Psoas muscle (tissue), 7 donors: ENCODE measurements at regions not wholly inside any gene's neighbourhood (a gene's known extent, or its start where the extent isn't known, plus 50 kb on each side); places are given as distances from the start of the nearest gene placed in this dataset.

Experiments
- ATAC-seq, 4 donors: fragments of 200-7000 bp; cut with Tn5 transposase; one replicate each; pipeline ENCODE4 v1.9.1; 2020; ENCODE audit warnings: moderate library complexity in 3 of 4, mild to moderate bottlenecking in 2 of 4
- DNase-seq, 2 donors: peaks; one replicate each; pipeline ENCODE4 v3.0.0-alpha.2; 2020
- H3K27ac ChIP-seq: fragments of 200-600 bp; one replicate; pipeline ENCODE4 v1.8.0; 2022
- H3K27me3 ChIP-seq, 3 donors: fragments of 200-600 bp in 1 of 3; one replicate each; pipeline versions ENCODE4 v1.6.1 to v1.8.0; 2013 to 2022; ENCODE audit warnings: low read length in 2 of 3, mild to moderate bottlenecking in 2 of 3, moderate library complexity in 1 of 3; ENCODE audit not compliant: insufficient read depth in 3 of 3
- H3K36me3 ChIP-seq, 2 donors: fragments of 200-600 bp in 1 of 2; one replicate each; pipeline versions ENCODE4 v1.6.1 to v1.8.0; 2013 to 2022; ENCODE audit warnings: low read depth in 1 of 2, mild to moderate bottlenecking in 1 of 2, moderate library complexity in 1 of 2; ENCODE audit not compliant: insufficient read depth in 1 of 2
- H3K4me1 ChIP-seq: fragments of 200-600 bp; one replicate; pipeline ENCODE4 v1.8.0; 2022
- H3K4me3 ChIP-seq: fragments of 200-600 bp; one replicate; pipeline ENCODE4 v1.8.0; 2022; ENCODE audit warnings: mild to moderate bottlenecking
- H3K9me3 ChIP-seq: fragments of 200-600 bp; one replicate; pipeline ENCODE4 v1.8.0; 2022
- CTCF ChIP-seq: fragments of 200-600 bp; IDR thresholded peaks from one replicate; pipeline ENCODE4 v1.8.0; 2022; ENCODE audit warnings: antibody characterized with exemption
- WGBS, 3 donors: extraction: QIAGEN DNeasy Blood & Tissue Kit; methylation state at CpG; one replicate each; pipeline versions ENCODE4 v1.1.6 to v1.1.7; 2013; 5-methylcytosine and 5-hydroxymethylcytosine counted together
- intact Hi-C, 2 donors: fragments of 100-400 bp; cut with DNase I; formaldehyde crosslinking; loops; one replicate each; pipeline versions ENCODE4 v1.11.0 to v1.14.2; 2022
- donor health status: healthy with polysubstance abuse.
- donor health status: DM: no; HTN: no; CAD: no; lungs with moderate emphysema.
- donor health status: Bipolar disorder and iron deficiency.
- donor health status: healthy.
- donor health status: DM: yes; HTN: yes; CAD: no.
- donor health status: DM: no; HTN: no; CAD: no.
- donor health status: DM: yes; HTN: yes; CAD: no.

DNA sequence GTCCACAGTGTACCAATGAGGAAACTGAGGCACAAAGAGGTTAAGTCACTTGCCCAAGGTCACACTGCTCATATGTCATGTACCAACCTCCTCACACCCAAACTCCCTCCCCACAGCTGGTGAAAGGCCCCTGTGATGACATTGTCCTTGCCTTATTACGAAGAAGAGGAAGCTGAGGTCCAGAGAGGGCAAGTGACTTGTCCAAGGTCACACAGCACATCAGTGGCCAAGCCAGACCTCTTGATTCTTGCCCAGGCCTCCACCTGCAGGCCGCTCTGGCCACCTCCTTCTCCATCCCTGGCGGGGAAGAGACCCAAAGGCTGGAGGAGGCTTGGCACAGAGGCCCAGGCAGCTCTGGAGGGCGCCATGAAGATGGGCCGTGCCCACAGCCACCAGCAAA is 492.4 kb downstream of the PTPRU start:
- TF ChIP-seq CTCF, result no peak
- 80 to 86% (median 82%) methylated on average over 5 of the region's 5 CpGs for WGBS, 3 donors
- H3K27ac ChIP-seq, result no peak overlapping the region
- H3K4me1 ChIP-seq, result no peaks in the 10 kb centered on the region
- DNase-seq (no peak), ATAC-seq (no peak)
- H3K27me3 ChIP-seq, result peaks cover 0 to 3% (median 0%) of the 10 kb centered on the region in 3 donors
- intact Hi-C loops, result no loop called here
- H3K36me3 ChIP-seq, result no peaks in the 10 kb centered on the region
- H3K4me3 ChIP-seq, result no peak overlapping the region
- H3K9me3 ChIP-seq, result no peaks in the 10 kb centered on the region

DNA sequence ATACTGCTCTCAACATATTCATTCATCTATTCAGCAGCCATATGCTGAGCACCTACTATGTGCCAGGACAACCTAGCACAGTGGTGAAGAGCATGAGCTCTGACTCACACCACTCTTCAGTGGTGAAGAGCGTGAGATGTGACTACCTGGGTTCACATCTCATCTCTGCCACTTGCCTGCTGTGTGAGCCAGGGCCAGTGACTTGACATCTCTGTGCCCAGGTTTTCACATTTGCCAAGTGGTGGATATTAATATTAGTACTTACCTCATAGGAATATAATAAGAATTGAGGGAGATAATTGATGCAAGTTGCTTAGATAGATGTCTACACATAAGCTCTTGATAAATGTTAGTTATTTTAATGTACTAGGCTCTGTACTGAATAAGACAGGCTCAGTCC is 488.9 kb downstream of the PTPRU start:
- DNase-seq (no peak), ATAC-seq (no peak)
- no peak overlapping the region for H3K27ac ChIP-seq
- intact Hi-C loops, result no loop called here
- WGBS, 3 donors, result 81 to 84% (median 82%) methylated on average over 1 of the region's 1 CpG
- H3K27me3 ChIP-seq, result peaks cover 0 to 5% (median 0%) of the 10 kb centered on the region in 3 donors
- no peak overlapping the region for H3K4me3 ChIP-seq
- H3K4me1 ChIP-seq, result no peaks in the 10 kb centered on the region
- no peaks in the 10 kb centered on the region for H3K36me3 ChIP-seq
- TF ChIP-seq CTCF, result no peak
- peaks cover 8% of the 10 kb centered on the region for H3K9me3 ChIP-seq

- intact Hi-C loops, result no loop called here
- TF ChIP-seq CTCF, result no peak
- H3K27me3 ChIP-seq, result peaks cover 0 to 5% (median 0%) of the 10 kb centered on the region in 3 donors
- peaks cover 8% of the 10 kb centered on the region for H3K9me3 ChIP-seq
- H3K4me1 ChIP-seq, result no peaks in the 10 kb centered on the region
- H3K4me3 ChIP-seq, result no peak overlapping the region
- DNase-seq (no peak), ATAC-seq (no peak)
- no peak overlapping the region for H3K27ac ChIP-seq
- H3K36me3 ChIP-seq, result no peaks in the 10 kb centered on the region
These were observed 486.3 kb downstream of the PTPRU start for GRCh38 chr1:29722598-29722997.

GRCh38 chr1:29719253-29719652 is 482.9 kb downstream of the PTPRU start:
- H3K36me3 ChIP-seq, result no peaks in the 10 kb centered on the region
- no peaks in the 10 kb centered on the region for H3K4me1 ChIP-seq
- no peak for ATAC-seq
- 54 to 66% (median 58%) methylated on average over 4 of the region's 4 CpGs for WGBS, 3 donors
- TF ChIP-seq CTCF, result no peak
- no peak overlapping the region for H3K4me3 ChIP-seq
- intact Hi-C loops, result no loop called here
- no peak overlapping the region for H3K27ac ChIP-seq
- DNase-seq, result no peak
- peaks cover 0 to 9% (median 0%) of the 10 kb centered on the region in 3 donors for H3K27me3 ChIP-seq
- H3K9me3 ChIP-seq, result peaks cover 8% of the 10 kb centered on the region

DNA sequence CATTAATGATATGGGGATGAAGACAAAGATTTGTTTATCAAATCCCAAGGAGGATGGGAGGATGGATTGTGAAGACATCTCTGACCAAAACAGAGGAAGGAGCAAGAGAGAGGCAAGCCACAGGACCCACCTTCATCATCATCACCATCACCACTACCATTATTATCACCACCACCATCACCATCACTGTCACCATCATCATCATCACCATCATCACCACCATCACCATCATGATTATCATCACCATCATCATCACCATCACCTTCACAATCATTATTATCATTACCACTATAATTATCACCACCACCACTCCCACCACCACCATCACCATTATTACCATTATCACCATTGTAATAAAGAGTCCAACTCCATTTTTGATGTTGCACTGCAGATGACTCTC is 482.5 kb downstream of the PTPRU start:
- Histone ChIP-seq H3K27ac (no peak overlapping the region), H3K4me1 (no peaks in the 10 kb centered on the region), H3K27me3 (peaks cover 0 to 9% (median 0%) of the 10 kb centered on the region in 3 donors), H3K9me3 (peaks cover 8% of the 10 kb centered on the region), H3K36me3 (no peaks in the 10 kb centered on the region), H3K4me3 (no peak overlapping the region)
- intact Hi-C loops, result no loop called here
- DNase-seq (no peak), ATAC-seq (no peak)
- TF ChIP-seq CTCF, result no peak
